Stimulated activated CD8-positive, alpha-beta memory T cell treated with anti-CD3 and anti-CD28 coated beads, Interleukin-7, amount 100 ng/mL, for 24 hours (primary cell): ENCODE measurements at regions not wholly inside any gene's neighbourhood (a gene's known extent, or its start where the extent isn't known, plus 50 kb on each side); places are given as distances from the start of the nearest gene placed in this dataset.
"Not testable (repeated sequence)": the region's sequence is repeated elsewhere in the genome, so short reads cannot be mapped to it uniquely, and the experiment has no call there.

Experiments
- DNase-seq: peaks from one replicate; pipeline ENCODE4 v3.0.0-alpha.2; 2020; ENCODE audit warnings: low read depth

DNA sequence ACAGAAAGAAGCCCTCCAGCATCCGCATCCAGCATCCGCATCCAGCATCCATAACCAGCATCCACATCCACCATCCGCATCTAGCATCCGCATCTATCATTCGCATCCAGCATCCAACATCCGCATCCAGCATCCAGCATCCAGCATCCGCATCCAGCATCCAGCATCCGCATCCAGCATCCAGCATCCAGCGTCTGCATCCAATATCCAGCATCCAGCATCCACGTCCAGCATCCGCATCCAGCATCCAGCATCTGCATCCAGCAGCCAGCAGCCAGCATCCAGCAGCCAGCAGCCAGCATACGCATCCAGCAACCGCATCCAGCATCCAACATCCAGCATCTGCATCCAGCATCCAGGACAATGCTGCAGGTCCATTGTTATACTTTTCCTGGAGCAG lies 671.0 kb upstream of the C16orf82 start:
- no peak for DNase-seq

GRCh38 chr16:26396511-26397235 lies 670.1 kb upstream of the C16orf82 start:
- DNase-seq = no peak

GRCh38 chr16:26413780-26414179 lies 652.9 kb upstream of the C16orf82 start:
- DNase-seq = no peak

GRCh38 chr16:26419458-26419857 lies 647.3 kb upstream of the C16orf82 start:
- not testable (repeated sequence) for DNase-seq

DNA sequence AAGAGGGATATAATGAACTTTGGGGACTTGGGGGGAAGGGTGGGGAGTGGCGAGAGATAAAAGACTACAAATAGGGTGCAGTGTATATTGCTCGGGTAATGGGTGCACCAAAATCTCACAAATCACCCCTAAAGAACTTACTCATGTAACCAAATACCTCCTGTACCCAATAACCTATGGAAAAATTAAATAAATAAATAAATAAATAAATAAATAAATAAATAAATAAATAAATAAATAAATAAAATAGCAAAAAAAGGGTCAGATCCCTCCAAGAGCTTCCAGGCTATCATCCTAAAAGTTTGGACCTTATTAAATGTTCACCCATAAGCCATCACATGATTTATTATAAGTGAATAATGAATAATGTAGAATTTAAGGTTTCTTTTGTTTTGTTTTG lies 636.1 kb upstream of the C16orf82 start:
- DNase-seq = no peak

GRCh38 chr16:26433807-26434206 lies 632.9 kb upstream of the C16orf82 start:
- DNase-seq = no peak

- no peak for DNase-seq
Observed at GRCh38 chr16:26441178-26441577, 625.5 kb upstream of the C16orf82 start.

DNA sequence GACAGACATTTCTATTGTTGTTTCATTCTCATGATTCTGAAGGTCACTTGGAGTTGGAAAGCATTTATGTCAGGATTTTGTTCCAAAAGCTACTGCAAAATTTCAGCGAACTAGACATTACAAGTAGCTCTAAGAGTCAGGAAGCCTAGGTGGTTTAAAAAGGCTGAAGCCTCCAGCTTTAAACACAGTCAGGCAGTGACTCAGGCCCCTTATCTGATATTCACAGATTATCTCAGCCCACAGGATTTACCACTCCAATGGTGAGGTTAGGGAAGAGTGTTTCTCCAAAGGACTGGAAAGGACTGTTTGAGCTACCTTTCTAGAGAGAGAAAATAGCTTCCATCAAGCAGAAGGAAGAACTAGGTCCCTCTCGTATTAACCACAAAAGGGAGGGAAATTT lies 624.4 kb upstream of the C16orf82 start:
- DNase-seq = no peak

- DNase-seq = no peak
Observed at GRCh38 chr16:26447570-26447969, 619.2 kb upstream of the C16orf82 start.

- no peak for DNase-seq
Observed at GRCh38 chr16:26453215-26453614, 613.5 kb upstream of the C16orf82 start.

GRCh38 chr16:26454102-26454501 lies 612.6 kb upstream of the C16orf82 start:
- no peak for DNase-seq

- no peak for DNase-seq
Observed at GRCh38 chr16:26456074-26456473, 610.7 kb upstream of the C16orf82 start.

DNA sequence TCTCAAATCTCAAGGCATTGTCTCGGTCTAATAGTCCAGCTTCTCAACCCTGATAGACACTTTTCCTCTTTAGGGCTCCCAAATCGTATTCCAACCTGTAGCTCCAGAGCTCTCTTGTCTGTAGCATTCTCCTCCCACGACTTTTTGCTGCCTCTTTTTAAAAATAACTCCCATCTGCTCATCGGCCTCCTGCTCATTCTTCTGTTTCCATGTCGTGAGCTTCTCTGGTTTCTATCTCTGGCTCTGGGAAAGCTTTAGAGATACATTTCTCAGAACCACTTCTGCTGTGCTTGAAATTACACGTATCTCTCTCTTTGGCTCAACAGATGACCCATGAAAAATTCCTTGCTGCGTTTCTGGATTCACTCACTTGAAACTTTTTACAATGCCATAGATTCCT lies 609.6 kb upstream of the C16orf82 start:
- DNase-seq = no peak

DNA sequence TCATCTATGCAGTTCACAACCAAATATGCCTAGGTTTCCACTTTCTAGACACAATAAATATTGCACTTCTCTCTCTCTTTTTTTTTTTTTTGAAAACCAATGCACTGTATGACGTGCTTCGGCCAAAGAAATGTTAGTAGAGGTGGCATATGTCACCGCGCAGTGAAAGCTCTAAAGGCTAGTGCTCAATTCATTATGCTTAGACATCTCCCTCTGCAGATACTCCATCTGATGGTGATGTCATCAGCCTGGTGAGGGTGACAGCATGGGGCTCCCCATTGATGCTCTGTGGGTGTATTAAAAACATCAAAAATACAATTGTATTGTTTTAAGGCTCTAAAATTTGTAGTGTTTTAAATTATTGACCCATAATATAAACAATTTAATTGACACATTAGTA lies 608.8 kb upstream of the C16orf82 start:
- DNase-seq = no peak

- no peak for DNase-seq
Observed at GRCh38 chr16:26464576-26465266, 602.0 kb upstream of the C16orf82 start.

- not testable (repeated sequence) for DNase-seq
Observed at GRCh38 chr16:26474405-26474804, 592.3 kb upstream of the C16orf82 start.

DNA sequence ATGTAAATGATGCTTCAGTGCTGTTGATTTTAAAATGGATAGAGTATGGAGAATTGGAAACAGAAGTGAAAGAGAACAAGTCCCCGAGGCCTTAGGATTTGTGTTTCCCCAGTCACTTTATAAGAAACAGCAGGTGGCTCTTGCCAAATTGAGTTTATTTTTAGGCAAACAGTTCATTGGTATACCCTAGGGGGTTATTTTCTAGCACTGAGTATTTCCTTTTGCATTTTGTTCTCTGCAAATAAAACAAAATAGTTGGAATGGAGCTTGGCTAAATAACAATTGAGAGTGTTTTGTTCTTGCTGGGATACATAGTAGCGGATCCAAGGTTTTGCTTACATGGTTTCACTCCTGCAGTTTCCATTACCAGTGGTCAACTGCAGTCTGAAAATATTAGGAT lies 591.1 kb upstream of the C16orf82 start:
- no peak for DNase-seq

- no peak for DNase-seq
Observed at GRCh38 chr16:26491101-26491670, 575.5 kb upstream of the C16orf82 start.

DNA sequence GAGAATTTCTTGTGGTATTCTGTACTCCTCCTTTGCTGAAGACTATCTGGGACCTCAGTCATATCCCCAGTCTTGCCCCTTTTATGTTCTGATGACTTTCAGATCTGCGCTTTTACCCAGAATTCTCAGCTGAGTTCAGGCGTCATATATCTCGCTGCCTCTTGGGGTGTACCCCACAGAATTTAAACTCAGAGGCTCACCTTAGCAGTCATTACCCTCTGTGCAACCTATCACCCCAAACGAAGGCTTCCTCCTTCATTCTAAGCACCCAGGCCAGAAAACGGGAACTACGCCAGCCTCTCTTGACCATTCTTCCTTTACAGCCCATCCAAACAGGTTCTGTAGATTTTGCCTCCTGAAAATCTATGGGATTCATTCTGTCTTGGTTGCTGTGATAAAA lies 574.8 kb upstream of the C16orf82 start:
- DNase-seq = no peak

- DNase-seq = no peak
Observed at GRCh38 chr16:26493751-26494150, 573.0 kb upstream of the C16orf82 start.

DNA sequence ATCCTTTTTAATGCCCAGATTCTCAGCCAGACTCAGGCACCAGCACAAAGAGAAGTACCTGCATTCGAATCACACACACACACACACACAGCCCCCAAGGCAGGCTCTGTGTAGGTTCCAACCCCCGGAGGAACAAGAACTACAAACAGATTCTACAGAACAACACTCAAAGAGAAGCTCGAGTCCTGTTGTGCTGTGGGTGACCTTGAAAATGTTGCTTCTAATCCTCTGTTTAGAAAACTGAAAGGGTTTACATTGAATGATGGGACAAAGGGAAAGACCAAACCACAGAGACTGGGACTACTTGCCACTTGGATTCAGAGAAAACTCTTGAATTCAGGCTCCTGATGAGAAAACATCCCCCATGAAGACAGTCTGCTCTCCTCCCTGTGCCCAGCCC lies 568.8 kb upstream of the C16orf82 start:
- DNase-seq = no peak

DNA sequence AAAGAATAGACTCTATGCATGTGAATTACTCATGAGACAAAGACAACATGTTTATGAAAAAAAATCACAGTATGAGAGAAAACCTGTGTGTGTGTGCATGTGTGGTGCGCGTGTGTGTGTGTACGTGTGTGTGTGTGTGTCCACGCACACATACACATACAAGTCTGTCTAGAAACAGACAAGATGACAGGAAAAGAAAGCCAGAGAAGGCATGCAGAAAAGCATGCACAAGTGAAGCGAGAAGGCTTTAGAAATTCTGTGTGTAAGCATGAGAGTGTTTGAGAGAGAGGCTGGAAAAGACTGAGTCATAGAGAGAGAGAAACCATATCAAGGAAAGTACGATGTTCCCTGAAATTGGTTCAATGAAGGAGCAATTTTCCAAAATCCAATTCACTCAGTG lies 566.4 kb upstream of the C16orf82 start:
- DNase-seq = no peak

GRCh38 chr16:26505496-26505895 lies 561.2 kb upstream of the C16orf82 start:
- no peak for DNase-seq
